IPS-NIHi7 (cell line): ENCODE measurements at regions not wholly inside any gene's neighbourhood (a gene's known extent, or its start where the extent isn't known, plus 50 kb on each side); places are given as distances from the start of the nearest gene placed in this dataset.
"Not testable (repeated sequence)": the region's sequence is repeated elsewhere in the genome, so short reads cannot be mapped to it uniquely, and the experiment has no call there.

ENCODE experiments used
- DNase-seq: peaks from one replicate; pipeline ENCODE4 v3.0.0; 2012; ENCODE audit warnings: mixed read lengths; ENCODE audit errors: extremely low spot score

DNA sequence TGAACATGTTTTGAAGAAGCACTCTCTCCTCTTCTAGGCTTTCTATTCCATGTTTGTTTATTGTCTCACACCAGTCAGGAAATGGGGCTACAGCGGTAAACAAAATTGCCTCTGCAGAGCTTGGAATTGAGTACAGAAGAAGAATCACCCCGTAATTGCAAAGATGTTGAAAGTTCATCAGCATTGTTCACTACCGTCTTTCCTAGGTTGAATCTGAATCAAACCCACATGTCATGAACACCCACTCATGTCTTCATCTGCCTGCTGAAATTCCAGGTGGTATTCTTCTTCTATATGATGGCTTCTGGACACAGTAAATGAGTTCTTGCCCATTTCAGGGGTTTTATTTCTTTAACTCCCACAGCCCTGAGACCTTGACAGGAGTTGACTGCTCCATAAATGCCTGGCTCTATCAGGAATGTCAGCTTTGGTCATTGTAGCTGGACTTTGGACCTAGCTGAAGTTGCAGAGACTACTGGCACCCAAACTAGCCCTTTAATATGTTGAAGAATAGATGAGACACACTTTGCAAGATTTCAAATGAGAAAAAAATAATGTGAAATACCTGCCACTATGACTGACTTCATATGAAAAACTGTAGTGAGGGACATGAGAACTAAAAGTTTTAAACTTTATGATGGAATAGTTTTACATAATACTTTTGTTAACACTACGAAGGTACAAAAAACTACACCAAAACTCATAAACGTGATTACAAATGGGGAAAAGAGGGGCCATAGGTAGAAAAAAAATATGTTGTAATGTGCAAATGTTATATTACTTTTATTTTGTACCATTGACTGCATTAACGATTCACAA is 1235.3 kb upstream of the ZEB2 start:
- DNase-seq: no peak

DNA sequence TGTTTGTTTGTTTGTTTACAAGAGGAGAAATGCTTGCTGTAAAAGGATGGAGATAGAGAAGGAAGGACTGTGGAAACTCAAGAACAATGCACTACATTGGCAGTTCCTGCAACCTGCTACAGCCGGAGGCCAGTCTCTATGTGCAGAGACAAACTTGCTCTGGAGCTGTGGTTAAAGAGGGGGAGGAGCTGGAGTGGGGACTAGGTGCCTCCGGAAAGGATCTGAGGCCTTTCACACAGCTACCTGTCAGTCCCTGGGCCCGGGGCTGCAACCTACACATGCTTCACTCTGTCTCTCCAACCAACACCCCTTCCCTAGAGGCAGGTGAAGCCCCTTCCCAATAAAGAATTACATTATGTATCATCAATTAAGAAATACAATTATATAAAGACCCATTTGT is 1234.0 kb upstream of the ZEB2 start:
- DNase-seq: no peak

DNA sequence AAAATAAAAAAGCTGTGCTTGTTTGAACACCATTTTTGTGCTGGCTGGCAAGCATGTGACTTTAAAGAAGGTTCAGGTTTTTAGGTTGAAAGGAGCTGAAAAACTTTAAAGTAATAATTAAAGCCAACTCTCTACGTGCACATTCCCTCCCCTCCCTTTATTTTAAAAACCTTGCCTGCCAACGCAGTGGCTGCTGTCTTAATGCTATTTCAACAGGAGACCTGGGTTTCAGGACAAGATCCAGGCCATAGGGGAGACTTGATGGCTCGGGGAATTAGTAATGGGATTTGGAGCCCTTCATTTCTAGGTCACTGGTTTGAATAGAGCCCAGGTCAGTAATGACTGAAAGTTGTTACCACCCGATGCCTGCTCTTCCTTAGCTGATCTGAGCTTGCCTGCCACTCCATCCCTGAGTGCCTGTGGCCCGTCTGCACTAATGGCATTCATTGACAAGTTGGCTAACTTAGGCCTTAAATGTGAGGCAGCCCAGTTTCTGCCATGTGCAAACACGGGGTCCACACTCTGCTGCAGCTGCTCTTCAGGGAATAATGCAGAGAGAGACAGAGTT is 1233.2 kb upstream of the ZEB2 start:
- DNase-seq: no peak

DNA sequence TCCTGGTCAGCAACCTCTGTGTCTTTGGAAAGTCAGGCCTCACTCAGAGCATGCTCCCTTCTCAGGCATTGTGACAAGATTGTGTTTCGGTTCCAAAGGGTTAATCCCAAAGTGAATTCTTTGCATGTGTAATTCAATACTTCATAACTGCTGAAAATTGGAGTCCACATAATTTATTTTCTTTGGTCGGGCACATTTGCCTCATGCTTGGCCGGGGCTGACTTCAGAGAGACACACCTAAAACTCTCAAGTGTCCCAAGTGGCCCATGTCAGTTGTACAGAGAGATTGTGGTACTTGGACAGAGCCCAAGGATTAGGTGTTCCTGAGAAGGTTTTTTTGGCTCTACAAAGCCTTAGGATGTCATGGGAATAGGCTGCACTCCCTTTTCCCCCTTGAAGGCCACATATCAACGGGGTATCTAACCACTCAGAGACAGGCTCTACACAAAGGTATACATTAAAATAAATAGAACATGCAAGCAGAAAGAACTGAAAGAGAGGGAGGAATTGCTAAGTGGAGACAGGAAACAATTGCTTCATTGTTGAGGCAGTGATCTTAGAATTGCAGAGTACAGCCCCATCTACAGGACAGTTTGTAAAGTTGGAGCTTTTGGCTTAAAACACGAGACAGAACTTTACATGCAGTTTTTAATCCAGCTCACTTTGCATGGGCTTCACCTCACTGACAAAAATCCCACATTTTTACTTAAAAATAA is 1232.3 kb upstream of the ZEB2 start:
- DNase-seq: peak; percentile 52

DNA sequence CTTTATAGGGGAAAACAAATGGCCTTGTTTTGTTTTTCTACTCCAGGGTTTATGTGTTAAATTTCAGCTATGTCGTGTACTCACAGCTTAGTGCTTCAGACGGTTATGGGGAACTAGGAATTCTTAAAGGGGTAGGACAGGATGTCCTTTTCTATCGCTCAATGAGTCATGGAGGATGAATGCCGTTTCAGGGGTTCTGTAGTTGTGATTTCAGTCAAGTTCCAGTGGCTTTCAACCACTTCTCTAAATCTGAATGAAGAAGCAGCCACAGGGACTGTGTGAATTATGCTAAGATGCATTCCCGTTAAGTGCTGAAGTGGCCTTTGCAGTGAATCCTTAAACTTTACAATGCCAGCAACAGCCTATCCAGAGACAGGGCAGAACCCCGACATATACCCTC is 1231.7 kb upstream of the ZEB2 start:
- DNase-seq: peak; percentile 20

DNA sequence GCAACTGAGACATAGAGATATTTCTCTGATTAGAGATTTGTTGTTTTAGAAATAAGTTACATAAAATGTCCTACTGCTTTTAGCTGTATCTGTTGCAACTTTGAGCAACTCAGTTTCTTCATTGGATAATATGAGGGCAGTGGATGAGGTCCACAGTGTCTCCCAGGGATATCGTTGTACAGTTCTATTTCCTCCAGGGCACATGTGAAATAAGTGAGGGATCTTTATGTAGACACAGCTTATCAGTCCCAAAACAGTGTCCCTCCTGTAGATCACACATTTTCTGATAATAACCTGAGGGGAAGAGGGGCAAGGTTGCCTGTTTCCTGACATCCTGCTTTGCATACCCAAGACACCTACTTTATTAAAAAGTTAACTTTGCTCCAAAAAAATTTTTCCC is 1231.2 kb upstream of the ZEB2 start:
- no peak for DNase-seq

DNA sequence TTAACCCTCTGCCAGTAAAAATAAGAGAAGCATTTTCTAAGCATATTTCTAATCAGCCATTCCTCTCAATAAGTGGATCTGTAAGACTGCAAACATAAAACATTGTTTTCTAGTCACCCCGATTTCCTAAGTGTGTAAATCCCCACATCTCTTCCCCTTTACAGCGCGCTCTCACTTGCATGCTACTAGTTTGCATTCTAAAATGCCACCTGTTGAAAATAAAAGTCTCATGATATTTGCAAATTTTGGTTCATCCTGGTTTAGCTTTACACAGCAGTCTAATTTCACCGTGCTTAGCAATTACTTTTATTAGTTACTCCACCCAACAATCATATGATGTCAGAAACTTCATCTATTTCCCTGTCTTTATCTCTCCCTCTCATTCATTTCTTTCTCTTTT is 1230.7 kb upstream of the ZEB2 start:
- DNase-seq: no peak

DNA sequence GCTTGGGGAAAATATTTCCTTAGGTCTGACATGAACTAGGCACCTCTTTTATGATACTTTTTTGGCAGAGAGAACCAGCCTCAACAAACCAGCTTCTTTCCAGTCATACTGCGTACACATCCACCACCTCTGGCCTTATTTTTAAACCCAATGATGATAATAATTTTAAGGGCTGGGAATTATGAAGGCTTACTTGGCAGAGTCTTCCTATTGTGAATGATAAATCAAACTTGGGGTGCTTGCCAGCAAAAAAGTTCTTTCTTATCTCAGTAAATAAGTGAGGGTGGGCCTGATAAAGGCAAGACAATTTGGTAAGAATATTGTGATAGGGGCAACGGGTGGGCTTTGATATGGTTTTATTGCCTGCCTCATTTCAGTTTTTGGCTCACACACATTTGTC is 1230.2 kb upstream of the ZEB2 start:
- no peak for DNase-seq

DNA sequence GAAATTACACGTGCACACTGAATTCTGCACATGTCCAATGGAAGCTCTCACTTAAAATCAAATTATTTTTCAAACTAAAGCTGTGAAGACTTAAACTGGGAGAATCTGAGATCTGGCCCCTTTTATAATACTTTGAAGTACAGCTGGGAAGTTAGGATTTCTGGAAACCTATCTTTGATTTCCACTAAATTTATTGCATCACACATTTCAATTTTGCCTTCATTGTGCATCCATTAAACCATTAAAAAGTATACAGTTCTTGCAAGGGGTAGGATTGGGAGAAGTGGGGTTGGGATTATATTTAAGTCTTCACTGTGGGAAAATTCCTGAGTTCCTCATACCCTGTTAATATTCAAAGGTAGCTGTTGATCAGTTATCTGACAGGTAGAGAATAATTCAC is 1229.6 kb upstream of the ZEB2 start:
- DNase-seq: no peak

DNA sequence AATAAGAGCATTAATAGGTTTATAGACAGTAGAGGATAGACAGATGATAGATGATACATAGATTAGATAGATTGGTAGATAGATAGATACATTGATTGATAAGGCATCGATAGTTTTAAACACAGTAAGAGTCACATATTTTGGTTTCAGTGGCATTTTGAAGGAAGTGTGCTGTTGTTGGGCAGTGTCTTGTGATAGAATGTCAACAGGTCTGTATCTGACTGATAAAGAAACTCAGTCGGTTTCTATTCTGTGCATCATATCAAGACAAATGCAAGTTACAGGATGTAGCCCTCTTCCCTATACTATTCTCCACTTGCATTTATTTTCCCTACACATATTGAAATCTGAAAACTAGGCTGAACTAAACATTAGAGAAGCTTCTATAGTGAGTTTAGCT is 1229.0 kb upstream of the ZEB2 start:
- DNase-seq: no peak

DNA sequence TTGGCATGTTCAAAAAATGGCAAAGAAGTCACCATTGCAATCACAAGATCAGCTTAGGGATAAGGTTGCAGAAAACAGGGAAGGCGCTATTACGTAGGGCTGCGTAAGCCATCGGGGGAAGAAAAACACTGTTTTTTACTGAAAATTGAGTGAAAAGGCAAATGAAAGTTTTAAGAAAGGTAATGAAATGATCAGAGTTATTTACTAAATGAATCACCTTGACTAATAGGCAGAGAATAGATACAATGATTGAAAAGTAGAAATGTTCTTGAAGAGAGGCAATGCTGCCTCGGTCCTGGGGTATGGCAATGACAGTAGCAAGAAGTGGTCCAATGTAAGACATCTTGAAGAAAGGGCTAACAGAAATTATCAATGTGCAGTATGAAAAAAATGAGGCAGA is 1227.8 kb upstream of the ZEB2 start:
- DNase-seq: no peak

DNA sequence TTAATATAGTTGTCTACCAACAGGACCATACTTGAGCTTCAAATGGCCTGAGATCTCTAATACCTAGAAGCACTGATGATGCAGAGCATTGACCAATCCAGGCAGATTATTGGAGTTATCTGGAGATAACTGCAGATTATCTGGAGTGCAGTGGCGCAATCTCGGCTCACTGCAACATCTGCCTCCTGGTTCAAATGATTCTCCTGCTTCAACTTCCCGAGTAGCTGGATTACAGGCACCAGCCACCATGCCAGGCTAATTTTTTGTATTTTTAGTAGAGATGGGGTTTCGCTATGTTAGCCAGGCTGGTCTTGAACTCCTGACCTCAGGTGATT is 1225.4 kb upstream of the ZEB2 start:
- not testable (repeated sequence) for DNase-seq

DNA sequence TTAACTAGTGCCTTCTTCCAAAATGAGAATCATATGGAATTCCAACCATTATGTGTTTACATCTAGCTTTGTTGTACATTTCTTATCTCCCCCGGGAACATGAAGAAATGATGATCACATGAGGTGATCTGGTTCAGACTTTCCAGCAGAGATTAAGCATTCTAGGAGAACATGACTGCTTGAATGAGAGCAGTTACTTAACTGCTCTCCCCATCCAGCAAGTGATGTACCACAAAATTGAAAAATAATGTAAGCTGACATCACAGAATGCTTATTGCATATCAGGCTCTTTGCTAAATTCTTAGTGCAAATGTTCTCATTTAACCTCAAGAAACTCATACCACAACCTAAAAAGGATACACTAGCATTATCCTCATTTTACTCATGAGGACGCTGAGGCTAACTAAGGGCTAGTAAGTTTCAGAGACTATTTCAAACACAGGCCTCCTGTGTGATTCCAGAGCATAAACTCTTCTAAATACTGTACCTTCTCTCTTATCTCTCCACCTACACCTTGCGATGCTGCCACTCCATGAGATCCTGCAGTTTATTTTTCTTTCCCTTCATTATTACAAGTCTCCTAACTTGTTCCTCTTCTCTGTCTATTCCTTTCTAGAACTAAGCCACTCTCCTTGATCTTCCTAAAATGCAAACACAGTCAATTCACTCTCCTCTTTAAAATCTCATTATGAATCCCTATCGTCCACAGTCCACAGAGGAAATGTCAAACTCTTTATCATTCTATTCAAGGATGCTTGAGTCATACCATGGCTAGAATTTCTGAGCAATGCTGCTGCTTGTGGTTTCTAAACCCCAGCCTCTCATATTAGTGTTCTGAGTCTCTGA is 1224.8 kb upstream of the ZEB2 start:
- DNase-seq: no peak

DNA sequence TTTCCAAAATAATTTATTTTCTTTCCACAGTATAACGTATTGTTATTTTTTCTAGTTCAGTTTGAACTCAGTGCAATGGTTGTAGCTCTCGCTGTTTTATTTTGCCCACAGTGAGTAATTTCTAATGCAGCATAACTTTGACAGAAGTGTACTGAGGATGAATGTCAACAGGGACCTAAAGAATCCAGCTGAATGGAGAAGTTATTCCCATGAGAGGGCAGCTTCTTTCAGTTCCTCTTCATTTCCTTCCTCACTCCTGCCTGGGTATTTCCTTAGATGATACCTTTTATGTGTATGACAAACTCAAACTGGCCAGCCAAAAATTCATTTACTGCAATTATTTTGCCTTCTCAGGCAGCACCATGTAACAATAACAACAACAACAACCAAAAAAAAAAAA is 1223.1 kb upstream of the ZEB2 start:
- DNase-seq: no peak

DNA sequence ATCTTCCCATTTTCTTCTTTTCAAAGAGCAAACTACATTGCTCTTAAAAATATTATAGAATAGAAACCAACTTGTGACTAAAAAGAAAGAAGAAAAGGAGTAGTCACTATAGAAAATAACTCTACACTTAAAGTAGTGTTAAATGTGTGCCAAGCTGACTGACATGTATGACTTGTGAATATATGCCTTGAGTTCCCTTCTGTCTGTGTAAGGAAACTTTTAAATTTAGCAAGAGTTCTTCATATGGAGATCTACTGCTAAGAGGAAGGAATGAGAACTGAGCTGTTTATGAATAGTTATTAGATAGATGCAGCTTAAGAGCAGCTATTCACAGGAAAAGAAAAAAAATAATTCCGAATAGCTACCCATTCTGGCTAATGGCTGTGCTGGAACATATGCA is 1221.7 kb upstream of the ZEB2 start:
- no peak for DNase-seq

DNA sequence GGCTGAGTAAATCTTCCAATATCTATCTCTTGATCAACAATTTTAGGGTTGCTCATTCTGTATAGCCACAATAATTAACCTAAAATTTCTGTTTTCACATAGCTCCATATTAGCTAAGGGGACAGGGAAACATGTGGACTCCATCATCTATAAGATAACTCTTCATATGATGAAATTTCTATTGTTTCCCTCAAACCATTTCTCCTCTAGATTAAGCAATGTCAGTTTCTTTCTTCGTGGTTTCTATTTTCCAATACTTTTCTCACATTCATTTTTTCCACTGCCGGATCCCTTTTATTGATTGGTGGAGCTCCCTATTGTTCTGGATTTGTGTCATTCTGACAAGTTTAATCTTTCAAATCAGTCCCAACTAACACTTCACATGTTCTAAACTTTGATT is 1221.3 kb upstream of the ZEB2 start:
- no peak for DNase-seq

DNA sequence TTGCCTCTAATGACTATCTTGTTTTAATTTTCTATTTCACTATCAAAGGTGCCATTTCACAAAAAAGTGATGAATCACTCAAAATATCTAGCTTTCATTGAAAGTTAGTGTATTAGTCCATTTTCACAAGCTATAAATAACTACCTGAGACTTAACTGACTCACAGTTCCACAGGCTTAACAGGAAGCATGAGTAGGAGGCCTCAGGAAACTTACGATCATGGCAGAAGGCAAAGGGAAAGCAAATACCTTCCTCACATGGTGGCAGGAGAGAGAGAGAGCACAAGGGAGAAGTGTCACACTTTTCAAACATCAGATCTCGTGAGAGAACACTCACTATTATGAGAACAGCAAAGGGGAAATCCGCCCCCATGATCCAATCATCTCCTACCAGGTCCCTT is 1220.4 kb upstream of the ZEB2 start:
- DNase-seq: no peak

DNA sequence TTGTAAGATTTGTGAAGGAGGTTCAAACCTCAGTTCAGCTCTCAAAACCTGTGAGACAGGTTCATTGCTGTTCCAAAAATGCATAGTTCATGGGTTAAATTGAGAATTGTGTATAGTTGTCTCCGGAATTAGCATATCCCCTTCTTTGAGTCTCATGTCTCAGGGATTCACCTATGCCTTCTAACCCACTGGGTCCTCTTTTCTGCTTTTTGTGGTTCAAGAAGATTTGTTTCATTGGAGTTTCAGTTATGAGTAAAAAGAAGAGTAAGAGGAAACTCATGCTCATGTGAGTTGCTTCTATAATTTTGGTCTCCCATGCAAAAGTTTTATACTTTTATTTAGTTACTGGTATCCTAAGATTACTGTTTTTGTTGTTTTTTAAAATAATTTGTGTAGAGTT is 1219.8 kb upstream of the ZEB2 start:
- no peak for DNase-seq

DNA sequence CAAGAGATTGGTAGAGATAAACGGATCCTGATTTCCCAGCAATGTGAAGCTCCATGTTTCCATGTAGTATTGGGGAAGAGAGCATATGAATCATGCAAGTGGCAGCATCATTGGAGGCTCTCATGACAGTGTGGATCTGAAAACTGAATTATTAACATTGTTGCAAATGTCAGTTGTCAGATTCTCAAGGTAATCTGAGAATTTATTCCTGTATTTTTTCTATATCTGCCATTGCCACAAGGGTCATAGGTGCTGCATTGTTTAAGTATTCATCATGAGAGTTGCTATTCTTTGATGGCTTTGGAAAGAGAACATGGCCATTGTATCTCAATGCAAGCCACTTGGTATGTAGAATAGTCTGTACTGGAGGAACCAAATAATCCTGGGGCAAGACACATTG is 1217.0 kb upstream of the ZEB2 start:
- DNase-seq: no peak

DNA sequence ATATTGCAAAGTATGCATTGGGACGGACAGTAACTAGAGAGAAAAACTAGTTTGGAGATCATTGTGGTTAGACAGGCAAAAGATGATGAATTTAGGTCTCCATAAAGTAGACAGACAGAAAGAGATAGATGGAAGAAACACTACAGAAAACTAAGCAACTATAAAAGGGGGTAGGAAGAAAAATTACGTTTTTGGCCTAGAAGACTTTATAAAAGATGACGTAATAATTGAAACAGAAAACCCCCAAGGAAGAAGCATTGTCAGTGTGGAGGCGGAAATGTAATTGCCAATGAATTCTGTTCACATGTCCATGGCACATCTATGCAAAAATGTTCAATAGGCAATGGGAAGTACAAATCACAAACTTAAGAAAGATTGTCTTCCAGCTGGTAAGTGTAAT is 1211.5 kb upstream of the ZEB2 start:
- DNase-seq: no peak

DNA sequence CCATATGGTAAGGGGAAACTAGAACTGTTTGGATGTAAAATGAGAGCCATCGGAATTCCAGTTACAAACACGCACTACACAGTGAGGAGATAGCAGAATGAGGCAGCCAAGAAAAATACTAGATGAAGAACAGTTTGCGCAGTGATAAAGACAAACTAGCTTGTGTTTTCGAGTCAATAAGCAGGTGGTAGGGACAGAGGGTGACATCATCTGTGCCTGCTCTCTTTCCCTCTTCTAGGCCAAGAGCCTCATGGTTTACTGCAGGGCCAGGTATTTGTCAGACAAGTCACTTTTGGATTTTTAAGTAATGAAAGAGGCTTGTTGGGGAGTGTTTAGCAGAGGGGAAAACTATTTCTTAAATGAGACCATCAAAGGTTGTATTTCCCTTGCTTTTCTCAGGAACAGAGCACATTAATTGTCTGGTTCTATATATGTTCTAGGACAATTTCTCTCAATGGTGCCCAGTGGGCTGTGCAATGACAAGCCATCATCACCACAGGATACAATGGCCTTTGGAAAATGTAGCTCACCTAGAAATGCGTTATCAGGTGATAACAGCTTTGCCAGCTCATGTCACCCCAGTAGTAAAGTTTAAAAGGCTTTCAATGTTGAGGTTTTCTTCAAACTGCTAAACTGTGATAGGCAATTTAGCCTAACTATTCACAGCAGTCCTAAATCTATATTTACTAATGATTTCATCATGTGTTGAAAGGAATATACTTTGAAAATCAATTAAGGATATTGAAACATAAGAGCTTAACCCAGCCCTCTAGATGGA is 1210.3 kb upstream of the ZEB2 start:
- no peak for DNase-seq

DNA sequence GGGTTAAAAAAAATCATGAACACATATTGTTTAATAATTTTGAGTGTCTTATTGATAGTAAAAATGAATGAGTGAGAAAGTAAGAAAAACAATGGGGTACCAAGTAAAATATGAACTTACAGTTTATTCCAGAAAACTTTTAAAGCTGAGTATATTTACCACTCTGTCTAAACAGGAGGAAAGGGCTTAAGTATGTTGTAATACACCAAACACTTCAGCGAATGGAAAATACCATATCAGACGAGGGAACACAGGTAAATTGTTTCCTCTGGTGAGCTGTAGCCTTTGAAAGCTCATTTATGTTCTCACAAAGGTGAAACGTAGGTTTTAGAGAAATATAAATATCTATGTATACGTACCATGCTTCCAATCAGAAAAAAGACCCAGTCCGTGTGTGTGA is 1209.6 kb upstream of the ZEB2 start:
- no peak for DNase-seq
